Chondrocyte (in vitro differentiated cells): ENCODE measurements at regions not wholly inside any gene's neighbourhood (a gene's known extent, or its start where the extent isn't known, plus 50 kb on each side); places are given as distances from the start of the nearest gene placed in this dataset.

Experiments
- DNase-seq: peaks from one replicate; pipeline ENCODE4 v3.0.0; 2021; ENCODE audit warnings: mixed read lengths, low spot score
- H3K27ac Mint-ChIP-seq: one replicate; pipeline ENCODE4 v1.8.0; 2021; ENCODE audit warnings: mild to moderate bottlenecking, moderate library complexity, mixed read lengths; ENCODE audit not compliant: unreplicated experiment
- H3K27me3 Mint-ChIP-seq: 2 replicates; pipeline ENCODE4 v1.8.0; 2021; ENCODE audit warnings: low read depth, mixed read lengths
- H3K36me3 Mint-ChIP-seq: 2 replicates; pipeline ENCODE4 v1.8.0; 2021; ENCODE audit warnings: low read depth, mixed read lengths
- H3K4me1 Mint-ChIP-seq: 2 replicates; pipeline ENCODE4 v1.8.0; 2021; ENCODE audit warnings: low read depth, mild to moderate bottlenecking, mixed read lengths
- H3K4me3 Mint-ChIP-seq: one replicate; pipeline ENCODE4 v1.8.0; 2021; ENCODE audit warnings: mild to moderate bottlenecking, moderate library complexity, mixed read lengths; ENCODE audit not compliant: unreplicated experiment
- H3K9me3 Mint-ChIP-seq: 2 replicates; pipeline ENCODE4 v1.8.0; 2021; ENCODE audit warnings: low read depth, mixed read lengths
- TF ChIP-seq, protein P1 (sequence below): fragments of 200-600 bp; sonication (generic); IDR thresholded peaks from 2 replicates; pipeline ENCODE4 v1.5.0; 2021; ENCODE audit warnings: antibody characterized with exemption, mild to moderate bottlenecking, moderate library complexity

DNA sequence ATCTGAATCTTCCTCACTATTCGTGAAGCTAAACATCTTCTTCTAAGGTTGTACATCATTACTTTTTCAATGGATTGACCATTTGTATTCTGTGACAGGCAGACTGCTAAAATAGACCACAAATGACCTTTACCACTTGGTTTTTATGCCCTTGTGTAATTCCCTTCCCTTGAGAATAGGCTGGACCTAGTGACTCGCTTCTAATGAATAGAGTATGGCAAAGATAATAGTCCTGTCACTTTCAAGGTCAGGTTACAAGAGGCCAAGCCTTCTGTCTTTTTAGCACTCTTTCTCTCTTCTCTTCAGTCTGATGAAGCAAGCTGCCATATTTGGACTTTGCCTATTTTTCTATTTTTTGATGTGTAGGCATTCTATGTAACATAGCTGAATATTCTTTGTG lies 492.9 kb downstream of the SOX6 start:
- Mint-ChIP-seq H3K27me3 (no peaks in the 10 kb centered on the region), H3K4me1 (peaks cover 21% of the 10 kb centered on the region), H3K27ac (no peak overlapping the region), H3K36me3 (no peaks in the 10 kb centered on the region), H3K4me3 (no peak overlapping the region), H3K9me3 (peaks cover 3% of the 10 kb centered on the region)
- TF ChIP-seq, protein P1, sequence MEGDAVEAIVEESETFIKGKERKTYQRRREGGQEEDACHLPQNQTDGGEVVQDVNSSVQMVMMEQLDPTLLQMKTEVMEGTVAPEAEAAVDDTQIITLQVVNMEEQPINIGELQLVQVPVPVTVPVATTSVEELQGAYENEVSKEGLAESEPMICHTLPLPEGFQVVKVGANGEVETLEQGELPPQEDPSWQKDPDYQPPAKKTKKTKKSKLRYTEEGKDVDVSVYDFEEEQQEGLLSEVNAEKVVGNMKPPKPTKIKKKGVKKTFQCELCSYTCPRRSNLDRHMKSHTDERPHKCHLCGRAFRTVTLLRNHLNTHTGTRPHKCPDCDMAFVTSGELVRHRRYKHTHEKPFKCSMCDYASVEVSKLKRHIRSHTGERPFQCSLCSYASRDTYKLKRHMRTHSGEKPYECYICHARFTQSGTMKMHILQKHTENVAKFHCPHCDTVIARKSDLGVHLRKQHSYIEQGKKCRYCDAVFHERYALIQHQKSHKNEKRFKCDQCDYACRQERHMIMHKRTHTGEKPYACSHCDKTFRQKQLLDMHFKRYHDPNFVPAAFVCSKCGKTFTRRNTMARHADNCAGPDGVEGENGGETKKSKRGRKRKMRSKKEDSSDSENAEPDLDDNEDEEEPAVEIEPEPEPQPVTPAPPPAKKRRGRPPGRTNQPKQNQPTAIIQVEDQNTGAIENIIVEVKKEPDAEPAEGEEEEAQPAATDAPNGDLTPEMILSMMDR: no peak
- no peak for DNase-seq

DNA sequence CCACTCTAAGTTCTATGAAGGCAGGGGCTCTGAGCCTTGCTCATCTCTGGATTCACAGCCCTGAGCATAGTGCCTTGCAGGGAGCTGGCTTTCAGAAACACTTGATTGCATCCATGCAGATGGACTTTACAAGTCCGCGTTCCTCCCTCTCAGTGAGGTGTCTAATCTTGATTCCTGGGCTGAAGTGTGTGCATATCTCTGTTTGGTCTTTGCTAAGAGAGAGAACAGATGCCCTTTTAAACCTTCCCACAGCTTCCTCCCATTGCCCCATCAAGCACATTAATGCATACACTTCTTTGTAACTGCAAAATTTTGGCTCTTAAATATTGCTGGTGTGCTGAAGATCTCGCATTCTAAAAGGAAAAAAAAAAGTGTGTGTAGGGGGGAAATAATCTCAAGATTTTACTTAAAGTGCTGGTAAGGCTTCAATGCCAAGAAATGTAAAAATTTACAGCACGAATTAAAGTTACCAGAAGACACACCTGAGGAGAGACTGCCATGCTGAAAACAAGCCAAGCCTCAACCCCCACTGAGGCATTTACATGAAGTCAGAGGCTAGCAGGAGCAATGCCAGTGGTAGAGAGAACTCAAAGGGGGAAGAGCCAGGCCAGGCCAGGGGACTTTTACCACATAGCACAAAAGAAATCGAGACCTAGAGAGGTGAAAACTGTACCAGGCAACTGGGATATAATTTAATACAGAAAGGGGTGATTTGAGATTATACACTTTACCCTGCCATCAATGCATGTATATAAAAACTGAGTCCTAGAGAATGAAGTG lies 492.1 kb downstream of the SOX6 start:
- TF ChIP-seq, protein P1: no peak
- H3K27me3 Mint-ChIP-seq: no peaks in the 10 kb centered on the region
- H3K36me3 Mint-ChIP-seq: no peaks in the 10 kb centered on the region
- H3K9me3 Mint-ChIP-seq: peaks cover 3% of the 10 kb centered on the region
- DNase-seq: no peak
- H3K4me1 Mint-ChIP-seq: peaks cover 15% of the 10 kb centered on the region
- no peak overlapping the region for H3K27ac Mint-ChIP-seq
- no peak overlapping the region for H3K4me3 Mint-ChIP-seq

DNA sequence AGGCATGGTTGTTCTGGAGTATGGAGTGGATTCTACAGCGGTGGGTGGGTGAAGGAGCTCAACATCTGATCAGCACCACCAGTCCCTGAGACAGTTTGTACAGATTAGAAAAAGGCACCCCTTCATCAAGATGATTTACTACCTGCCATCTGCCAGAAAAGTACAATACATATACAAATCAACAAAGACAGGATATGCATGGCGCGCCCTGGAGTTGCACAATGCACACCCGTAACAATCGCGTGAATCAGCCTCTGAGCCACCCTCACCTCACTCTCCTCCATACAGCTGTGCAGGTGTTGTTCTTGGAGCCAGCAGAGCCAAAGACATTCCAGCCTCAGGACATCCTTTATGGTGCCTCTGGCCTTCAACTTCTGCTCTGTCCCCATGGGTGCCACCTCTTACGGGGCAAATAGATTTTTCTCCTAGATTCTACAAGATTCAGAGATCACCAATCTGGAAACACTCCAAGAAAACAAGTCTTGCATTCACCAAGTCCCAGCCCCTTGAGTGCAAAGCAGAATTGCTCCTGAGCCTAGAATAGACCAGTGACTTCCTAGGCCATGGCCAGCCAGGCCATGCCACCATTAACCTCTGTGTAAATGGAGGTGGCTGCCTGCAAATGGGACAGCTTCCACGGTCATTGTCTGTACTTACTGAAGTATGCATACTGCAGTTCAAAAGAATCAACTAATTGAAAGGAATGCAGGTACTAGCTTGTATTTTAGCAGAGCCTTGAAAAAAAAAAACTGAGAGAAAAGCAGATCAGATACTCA lies 490.9 kb downstream of the SOX6 start:
- Mint-ChIP-seq H3K9me3 (peaks cover 3% of the 10 kb centered on the region), H3K4me3 (no peak overlapping the region), H3K36me3 (no peaks in the 10 kb centered on the region), H3K27ac (no peak overlapping the region), H3K4me1 (peaks cover 7% of the 10 kb centered on the region), H3K27me3 (no peaks in the 10 kb centered on the region)
- TF ChIP-seq, protein P1: no peak
- DNase-seq: no peak

DNA sequence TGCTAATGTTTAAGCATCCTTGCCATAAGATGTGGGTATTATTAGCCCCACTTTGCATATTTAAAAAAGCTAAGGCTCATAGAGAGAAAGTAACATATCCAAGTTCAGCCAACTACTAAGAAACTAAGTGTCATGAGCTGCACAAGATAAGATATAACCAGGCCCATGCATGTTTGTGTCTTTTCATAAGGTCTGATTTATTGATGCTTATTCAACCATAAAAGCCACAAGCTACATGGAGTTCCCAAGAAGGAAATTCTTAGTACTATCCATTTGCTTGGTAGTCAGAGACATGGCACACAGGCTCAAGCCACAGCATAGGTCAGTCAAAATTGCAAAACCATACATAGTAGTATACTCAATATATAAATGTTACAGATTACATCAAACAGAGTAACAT lies 488.5 kb downstream of the SOX6 start:
- Mint-ChIP-seq H3K9me3 (peaks cover 3% of the 10 kb centered on the region), H3K27me3 (no peaks in the 10 kb centered on the region), H3K4me3 (no peak overlapping the region), H3K36me3 (no peaks in the 10 kb centered on the region), H3K27ac (no peak overlapping the region), H3K4me1 (peaks cover 7% of the 10 kb centered on the region)
- DNase-seq: no peak
- TF ChIP-seq, protein P1: no peak

DNA sequence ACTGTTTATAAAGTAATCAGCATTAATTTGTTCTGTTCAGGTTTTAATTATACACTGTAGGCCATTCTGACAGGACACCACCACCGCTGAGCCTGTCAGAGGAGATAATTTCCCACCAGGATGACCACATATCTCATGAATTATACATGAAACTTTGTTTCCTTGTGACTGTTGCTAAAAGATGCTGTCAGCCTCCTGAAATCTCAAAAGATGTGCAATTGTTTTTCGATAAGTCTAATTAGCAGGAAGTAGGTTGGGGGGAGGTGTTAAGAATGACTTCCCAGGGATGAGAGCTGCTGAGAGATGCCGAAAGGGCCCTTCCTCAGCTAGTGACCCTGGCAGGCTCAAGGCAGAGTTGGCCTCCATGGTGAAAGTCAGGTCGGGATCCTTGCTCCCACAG lies 485.4 kb downstream of the SOX6 start:
- H3K4me1 Mint-ChIP-seq: no peaks in the 10 kb centered on the region
- no peaks in the 10 kb centered on the region for H3K36me3 Mint-ChIP-seq
- TF ChIP-seq, protein P1: no peak
- no peak overlapping the region for H3K4me3 Mint-ChIP-seq
- DNase-seq: no peak
- H3K27me3 Mint-ChIP-seq: no peaks in the 10 kb centered on the region
- peaks cover 10% of the 10 kb centered on the region for H3K9me3 Mint-ChIP-seq
- no peak overlapping the region for H3K27ac Mint-ChIP-seq
